ENCODE measurements at regions not wholly inside any gene's neighbourhood (a gene's known extent, or its start where the extent isn't known, plus 50 kb on each side); places are given as distances from the start of the nearest gene placed in this dataset.

- no peak for DNase-seq
- H4K91ac ChIP-seq (ENCODE audit: insufficient read depth, low read depth, low read length) = no peak overlapping the region
- intact Hi-C loops (cut with micrococcal nuclease) = loop anchor here (1.0 to 10.0 kb wide), 3 partner anchors 295 to 781 kb away; no protein-coding TSS in a partner anchor
- no peak overlapping the region for H3K14ac ChIP-seq (replicated peaks; ENCODE audit: low read depth, low read length)
- no peak for ATAC-seq (ENCODE audit: low read depth)
- CTCF ChIA-PET = interaction anchor here (1.4 kb wide), 1 partner anchor 467 kb away, joined by 5 read pairs; no protein-coding TSS in a partner anchor
- H3K9me1 ChIP-seq (ENCODE audit: insufficient read depth, low read length) = no peaks in the 10 kb centered on the region
- no peak overlapping the region for H3K18ac ChIP-seq (ENCODE audit: low read depth, low read length)
- no peak overlapping the region for H4K8ac ChIP-seq (ENCODE audit: low read depth in 2 of 2, low read length in 2 of 2)
- no peaks in the 10 kb centered on the region for H3K79me1 ChIP-seq (ENCODE audit: low read depth in 1 of 2, low read length in 2 of 2)
- dilution Hi-C loops (cut with HindIII; ENCODE audit: low sequenced_read_pairs, unreplicated experiment) = no loop called here
- H2BK120ac ChIP-seq (ENCODE audit: low read depth, low read length) = no peak overlapping the region
- no peak overlapping the region for H2BK15ac ChIP-seq (ENCODE audit: low read depth, low read length)
- in situ Hi-C loops (cut with MboI; ENCODE audit: low sequenced_read_pairs) = loop anchor here (10.0 kb wide), 3 partner anchors 199 to 449 kb away; no protein-coding TSS in a partner anchor
- no peaks in the 10 kb centered on the region for H3K36me3 ChIP-seq (ENCODE audit: control insufficient read depth, insufficient read depth, low read length)
- no peak overlapping the region for H4K5ac ChIP-seq (ENCODE audit: low read depth, low read length)
- WGBS, 2 experiments (ENCODE audit: extremely low coverage in 2 of 2, insufficient read length in 1 of 2) = no CpG with 5 or more reads among the region's 3 CpGs
- H3K27me3 ChIP-seq (ENCODE audit: control insufficient read depth, insufficient read depth, low read length) = no peaks in the 10 kb centered on the region
- H2AFZ ChIP-seq (replicated peaks; ENCODE audit: low read length, poor library complexity) = no peak overlapping the region
- no peak overlapping the region for H2AK9ac ChIP-seq (replicated peaks; ENCODE audit: low read depth, low read length, poor library complexity)
- POLR2A ChIA-PET (ENCODE audit: unreplicated experiment) = no interaction called here
- no peak overlapping the region for H2AK5ac ChIP-seq (ENCODE audit: low read depth, low read length)
- H3K9ac ChIP-seq (ENCODE audit: low read depth, low read length) = no peak overlapping the region
- no peak overlapping the region for H3K23ac ChIP-seq (ENCODE audit: low read depth, low read length)
- H4K20me1 ChIP-seq (ENCODE audit: insufficient read depth, low read length) = no peaks in the 10 kb centered on the region
- H3K4me1 ChIP-seq (ENCODE audit: control insufficient read depth, insufficient read depth, low read length) = no peaks in the 10 kb centered on the region; the same call in 1 of the 2 replicates
- no TSS peak for BruUV-seq (replicated peaks)
- H3K56ac ChIP-seq (ENCODE audit: extremely low read depth, insufficient read depth, low read length) = no peak overlapping the region
- H3K9me3 ChIP-seq (ENCODE audit: control insufficient read depth, insufficient read depth, low read length) = no peaks in the 10 kb centered on the region
- H2BK20ac ChIP-seq (ENCODE audit: low read depth, low read length) = no peak overlapping the region
- TF ChIP-seq MAZ (IDR thresholded peaks at IDR 0.05; ENCODE audit: borderline replicate concordance, low read depth, low read length) = no peak
- TF ChIP-seq SMC3 (IDR thresholded peaks at IDR 0.05; ENCODE audit: low read depth, low read length) = no peak
- no peak for TF ChIP-seq POLR2A (IDR thresholded peaks at IDR 0.05; ENCODE audit: low read depth, low read length)
- TF ChIP-seq RFX5 (IDR thresholded peaks at IDR 0.05; ENCODE audit: low read depth, low read length) = no peak
- no peak for TF ChIP-seq FOS (IDR thresholded peaks at IDR 0.05; ENCODE audit: low read depth, low read length)
- TF ChIP-seq RCOR1 (IDR thresholded peaks at IDR 0.05; ENCODE audit: insufficient replicate concordance, low read length) = no peak
- TF ChIP-seq MAFK (IDR thresholded peaks at IDR 0.05; ENCODE audit: low read depth, low read length) = no peak
- TF ChIP-seq NFE2L2 (IDR thresholded peaks at IDR 0.05; ENCODE audit: low read depth, low read length) = no peak
- TF ChIP-seq CTCF (conservative IDR thresholded peaks at IDR 0.05; ENCODE audit: low read depth, low read length) = no peak
- no peak for TF ChIP-seq RAD21 (IDR thresholded peaks at IDR 0.05; ENCODE audit: low read length)
- no peak for TF ChIP-seq ELK1 (IDR thresholded peaks at IDR 0.05; ENCODE audit: borderline replicate concordance, low read depth, low read length)
- no peak for TF ChIP-seq CHD1 (IDR thresholded peaks at IDR 0.05; ENCODE audit: low read depth, low read length)
- no peak for TF ChIP-seq MXI1 (IDR thresholded peaks at IDR 0.05; ENCODE audit: borderline replicate concordance, low read depth, low read length)
- TF ChIP-seq BHLHE40 (IDR thresholded peaks at IDR 0.05; ENCODE audit: low read depth, low read length) = no peak
- no peak overlapping the region for H3K4ac ChIP-seq (ENCODE audit: low read depth, low read length)
- H3K4me3 ChIP-seq (ENCODE audit: insufficient read depth, low read depth, low read length) = no peak overlapping the region
- no peak overlapping the region for H3K4me2 ChIP-seq (ENCODE audit: low read depth, low read length)
- H2BK5ac ChIP-seq (ENCODE audit: low read depth, low read length, poor library complexity, severe bottlenecking) = no peak overlapping the region
- H3K27ac ChIP-seq (ENCODE audit: insufficient read depth, low read length) = no peak overlapping the region
Measured at GRCh38 chr14:29223947-29224346, 457.4 kb downstream of the FOXG1 start.

Measured in IMR-90 (cell line).